ENCODE measurements at regions not wholly inside any gene's neighbourhood (a gene's known extent, or its start where the extent isn't known, plus 50 kb on each side); places are given as distances from the start of the nearest gene placed in this dataset.

- TF ChIP-seq POLR2A (IDR thresholded peaks at IDR 0.05; ENCODE audit: low read depth, low read length) (no peak), POLR2AphosphoS5 (IDR thresholded peaks at IDR 0.05; ENCODE audit: low read depth, low read length) (no peak), TAF1 (IDR thresholded peaks at IDR 0.05; ENCODE audit: low read depth, low read length) (no peak), SPI1 (IDR thresholded peaks at IDR 0.05; ENCODE audit: low read depth, low read length) (no peak), PAX5 (IDR thresholded peaks at IDR 0.05; ENCODE audit: insufficient read depth, low read length, severe bottlenecking) (no peak), POU2F2 (IDR thresholded peaks at IDR 0.05; ENCODE audit: low read depth, low read length) (no peak)
Observed at GRCh38 chrX:22430701-22431100, 158.0 kb downstream of the CBLL2 start.

Data from GM12891 (cell line).